ENCODE measurements at regions not wholly inside any gene's neighbourhood (a gene's known extent, or its start where the extent isn't known, plus 50 kb on each side); places are given as distances from the start of the nearest gene placed in this dataset.

- TF ChIP-seq CTCF (IDR thresholded peaks at IDR 0.05), result no peak
- no peak for TF ChIP-seq EZH2 (IDR thresholded peaks at IDR 0.05)
Observed at GRCh38 chr11:121931121-121931520, 184.9 kb downstream of the BLID start.
